ENCODE measurements at regions not wholly inside any gene's neighbourhood (a gene's known extent, or its start where the extent isn't known, plus 50 kb on each side); places are given as distances from the start of the nearest gene placed in this dataset.

GRCh38 chr5:99099691-99100090, 170.9 kb upstream of the CHD1 start:
- TF ChIP-seq CTCF (IDR thresholded peaks at IDR 0.05) (no peak), POLR2A (IDR thresholded peaks at IDR 0.05) (no peak)
